Colonic mucosa (tissue), 4 donors: ENCODE measurements at regions not wholly inside any gene's neighbourhood (a gene's known extent, or its start where the extent isn't known, plus 50 kb on each side); places are given as distances from the start of the nearest gene placed in this dataset.

Source experiments
- DNase-seq: peaks from one replicate; pipeline ENCODE4 v3.0.0-alpha.2; 2020
- H3K27ac ChIP-seq: fragments of 200-600 bp; one replicate; pipeline ENCODE4 v1.8.0; 2021
- H3K27me3 ChIP-seq: fragments of 200-600 bp; one replicate; pipeline ENCODE4 v1.8.0; 2021
- H3K36me3 ChIP-seq: fragments of 200-600 bp; one replicate; pipeline ENCODE4 v1.8.0; 2021
- H3K4me1 ChIP-seq: fragments of 200-600 bp; one replicate; pipeline ENCODE4 v1.8.0; 2021; ENCODE audit warnings: mild to moderate bottlenecking
- H3K4me3 ChIP-seq: fragments of 200-600 bp; one replicate; pipeline ENCODE4 v1.8.0; 2021
- H3K9ac ChIP-seq, 2 donors: one replicate each; pipeline ENCODE4 v1.7.0; 2013; ENCODE audit warnings: control low read depth in 2 of 2, low read depth in 2 of 2, low read length in 2 of 2
- H3K9me3 ChIP-seq: fragments of 200-600 bp; one replicate; pipeline ENCODE4 v1.8.0; 2021
- CTCF ChIP-seq: fragments of 200-600 bp; IDR thresholded peaks from one replicate; pipeline ENCODE4 v1.8.0; 2022; ENCODE audit warnings: antibody characterized with exemption, mild to moderate bottlenecking
- intact Hi-C: fragments of 100-400 bp; cut with DNase I; formaldehyde crosslinking; loops from one replicate; pipeline ENCODE4 v1.14.1; 2022
- donor health status: healthy.
- donor health status: DM: no; HTN: no; CAD: no.
- donor health status: DM: no; HTN: no; CAD: no.

- intact Hi-C loops, result no loop called here
- H3K9ac ChIP-seq, result no peak overlapping the region
- H3K4me3 ChIP-seq, result no peak overlapping the region
- TF ChIP-seq CTCF, result no peak
- no peak for DNase-seq
- H3K36me3 ChIP-seq, result no peaks in the 10 kb centered on the region
- H3K27ac ChIP-seq, result no peak overlapping the region
- no peaks in the 10 kb centered on the region for H3K9me3 ChIP-seq
- H3K27me3 ChIP-seq, result no peaks in the 10 kb centered on the region
- H3K4me1 ChIP-seq, result no peaks in the 10 kb centered on the region
These were observed 343.8 kb upstream of the MMS22L start for GRCh38 chr6:97626671-97627441.

GRCh38 chr6:97629180-97629579, 346.2 kb upstream of the MMS22L start:
- DNase-seq, result no peak
- H3K36me3 ChIP-seq, result no peaks in the 10 kb centered on the region
- H3K9me3 ChIP-seq, result no peaks in the 10 kb centered on the region
- no peak overlapping the region for H3K4me3 ChIP-seq
- no peaks in the 10 kb centered on the region for H3K4me1 ChIP-seq
- H3K9ac ChIP-seq, result no peak overlapping the region
- no peak overlapping the region for H3K27ac ChIP-seq
- no peaks in the 10 kb centered on the region for H3K27me3 ChIP-seq
- TF ChIP-seq CTCF, result no peak
- intact Hi-C loops, result no loop called here

DNA sequence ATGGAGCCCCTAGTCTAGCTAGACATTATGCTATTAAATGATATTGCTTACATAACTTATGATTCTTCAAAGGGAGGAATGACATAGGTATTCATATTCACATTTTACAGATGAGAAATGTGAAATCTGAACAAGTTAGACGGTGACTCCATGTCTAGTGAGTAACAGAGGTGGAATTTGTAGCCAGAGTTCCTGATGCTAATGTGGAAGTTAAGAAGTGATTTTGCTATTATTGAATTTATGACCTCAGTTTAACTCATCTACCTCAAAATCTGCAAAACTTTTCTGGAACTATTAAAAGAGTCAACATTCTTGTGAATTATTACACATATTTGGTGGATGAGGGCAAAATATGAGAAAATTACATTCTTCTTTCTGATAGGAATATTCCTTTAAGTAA, 347.6 kb upstream of the MMS22L start:
- Histone ChIP-seq H3K9me3 (no peaks in the 10 kb centered on the region), H3K9ac (no peak overlapping the region), H3K4me3 (no peak overlapping the region), H3K27ac (no peak overlapping the region), H3K4me1 (no peaks in the 10 kb centered on the region), H3K36me3 (no peaks in the 10 kb centered on the region), H3K27me3 (no peaks in the 10 kb centered on the region)
- DNase-seq, result no peak
- no peak for TF ChIP-seq CTCF
- intact Hi-C loops, result no loop called here

GRCh38 chr6:97632341-97632740, 349.3 kb upstream of the MMS22L start:
- no peak for DNase-seq
- no peak for TF ChIP-seq CTCF

DNA sequence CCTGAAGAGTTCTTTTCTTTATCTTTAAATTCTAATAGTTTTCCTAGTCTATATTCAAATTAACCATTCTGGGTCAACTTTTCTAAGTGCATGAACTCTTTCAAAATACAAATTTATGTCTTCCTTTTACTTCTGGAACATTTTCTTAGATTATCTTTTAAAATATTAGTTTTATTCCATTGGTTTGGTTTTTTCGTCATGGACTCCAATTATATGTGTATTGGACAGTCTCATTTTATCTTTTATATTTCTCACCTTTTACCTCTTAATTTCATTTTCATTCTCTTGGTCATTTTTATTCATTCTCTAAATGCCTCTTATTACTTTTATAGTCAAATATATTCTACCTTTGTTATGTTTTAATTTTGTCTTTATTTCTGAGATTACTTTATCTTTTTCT, 356.7 kb upstream of the MMS22L start:
- H3K9ac ChIP-seq, result no peak overlapping the region
- intact Hi-C loops, result no loop called here
- H3K36me3 ChIP-seq, result no peaks in the 10 kb centered on the region
- no peak for DNase-seq
- H3K4me3 ChIP-seq, result no peak overlapping the region
- H3K27me3 ChIP-seq, result no peaks in the 10 kb centered on the region
- H3K9me3 ChIP-seq, result no peaks in the 10 kb centered on the region
- no peaks in the 10 kb centered on the region for H3K4me1 ChIP-seq
- TF ChIP-seq CTCF, result no peak
- H3K27ac ChIP-seq, result no peak overlapping the region

More at GRCh38 chr6:97632341-97632740, 349.3 kb upstream of the MMS22L start:
- Histone ChIP-seq H3K9ac (no peak overlapping the region), H3K27me3 (no peaks in the 10 kb centered on the region), H3K4me1 (no peaks in the 10 kb centered on the region), H3K36me3 (no peaks in the 10 kb centered on the region), H3K9me3 (no peaks in the 10 kb centered on the region), H3K4me3 (no peak overlapping the region), H3K27ac (no peak overlapping the region)
- intact Hi-C loops, result no loop called here
